ENCODE measurements at regions not wholly inside any gene's neighbourhood (a gene's known extent, or its start where the extent isn't known, plus 50 kb on each side); places are given as distances from the start of the nearest gene placed in this dataset.

- Histone ChIP-seq H3K27ac (ENCODE audit: insufficient read depth, low read length) (no peak overlapping the region), H4K20me1 (ENCODE audit: control insufficient read depth, extremely low read depth, insufficient read depth, low read length) (no peaks in the 10 kb centered on the region), H3K4me3 (replicated peaks in 1 of 4; ENCODE audit: control extremely low read depth in 1 of 4, insufficient read depth in 1 of 4, low read depth in 3 of 4, low read length in 4 of 4) (no peak overlapping the region), H2AFZ (ENCODE audit: low read length) (no peak overlapping the region), H3K9ac (ENCODE audit: insufficient read depth, low read length) (no peak overlapping the region), H3K27me3 (ENCODE audit: control insufficient read depth, insufficient read depth, low read length) (no peaks in the 10 kb centered on the region), H3K4me1 (ENCODE audit: control insufficient read depth, extremely low read depth, insufficient read depth, low read length) (no peaks in the 10 kb centered on the region), H3K9me3 (ENCODE audit: control insufficient read depth, insufficient read depth, low read depth, low read length) (no peaks in the 10 kb centered on the region), H3K36me3 (ENCODE audit: control insufficient read depth, insufficient read depth, low read length) (no peaks in the 10 kb centered on the region), H3K79me2 (ENCODE audit: control insufficient read depth, insufficient read depth, low read length) (no peaks in the 10 kb centered on the region), H3K4me2 (ENCODE audit: extremely low read depth, insufficient read depth, low read length) (no peak overlapping the region)
- no peak for TF ChIP-seq EZH2 (IDR thresholded peaks at IDR 0.05; ENCODE audit: low read length, missing control alignments)
- no peak for TF ChIP-seq CTCF (conservative IDR thresholded peaks at IDR 0.05 in 1 of 2, IDR thresholded peaks at IDR 0.05 in 1 of 2; ENCODE audit: low read depth in 1 of 2, low read length in 2 of 2)
- no peak for DNase-seq (ENCODE audit: low read depth in 2 of 2)
Observed at GRCh38 chr18:78457011-78457410, 522.6 kb upstream of the SALL3 start.

GRCh38 chr18:78457731-78458130 is 521.9 kb upstream of the SALL3 start:
- no peak overlapping the region for H3K27ac ChIP-seq (ENCODE audit: insufficient read depth, low read length)
- TF ChIP-seq EZH2 (IDR thresholded peaks at IDR 0.05; ENCODE audit: low read length, missing control alignments), result no peak
- TF ChIP-seq CTCF (conservative IDR thresholded peaks at IDR 0.05 in 1 of 2, IDR thresholded peaks at IDR 0.05 in 1 of 2; ENCODE audit: low read depth in 1 of 2, low read length in 2 of 2), result no peak
- H3K27me3 ChIP-seq (ENCODE audit: control insufficient read depth, insufficient read depth, low read length), result no peaks in the 10 kb centered on the region
- DNase-seq (ENCODE audit: low read depth in 2 of 2), result no peak
- no peak overlapping the region for H3K4me3 ChIP-seq (replicated peaks in 1 of 4; ENCODE audit: control extremely low read depth in 1 of 4, insufficient read depth in 1 of 4, low read depth in 3 of 4, low read length in 4 of 4)
- H3K4me2 ChIP-seq (ENCODE audit: extremely low read depth, insufficient read depth, low read length), result no peak overlapping the region
- H3K9me3 ChIP-seq (ENCODE audit: control insufficient read depth, insufficient read depth, low read depth, low read length), result no peaks in the 10 kb centered on the region
- H3K4me1 ChIP-seq (ENCODE audit: control insufficient read depth, extremely low read depth, insufficient read depth, low read length), result no peaks in the 10 kb centered on the region
- no peaks in the 10 kb centered on the region for H4K20me1 ChIP-seq (ENCODE audit: control insufficient read depth, extremely low read depth, insufficient read depth, low read length)
- H2AFZ ChIP-seq (ENCODE audit: low read length), result no peak overlapping the region
- no peaks in the 10 kb centered on the region for H3K79me2 ChIP-seq (ENCODE audit: control insufficient read depth, insufficient read depth, low read length)
- no peaks in the 10 kb centered on the region for H3K36me3 ChIP-seq (ENCODE audit: control insufficient read depth, insufficient read depth, low read length)
- H3K9ac ChIP-seq (ENCODE audit: insufficient read depth, low read length), result no peak overlapping the region

GRCh38 chr18:78458356-78458755 is 521.3 kb upstream of the SALL3 start:
- DNase-seq (ENCODE audit: low read depth in 2 of 2), result no peak
- H3K9me3 ChIP-seq (ENCODE audit: control insufficient read depth, insufficient read depth, low read depth, low read length), result no peaks in the 10 kb centered on the region
- no peak overlapping the region for H3K9ac ChIP-seq (ENCODE audit: insufficient read depth, low read length)
- no peaks in the 10 kb centered on the region for H4K20me1 ChIP-seq (ENCODE audit: control insufficient read depth, extremely low read depth, insufficient read depth, low read length)
- H3K4me3 ChIP-seq (replicated peaks in 1 of 4; ENCODE audit: control extremely low read depth in 1 of 4, insufficient read depth in 1 of 4, low read depth in 3 of 4, low read length in 4 of 4), result no peak overlapping the region
- no peaks in the 10 kb centered on the region for H3K27me3 ChIP-seq (ENCODE audit: control insufficient read depth, insufficient read depth, low read length)
- H3K79me2 ChIP-seq (ENCODE audit: control insufficient read depth, insufficient read depth, low read length), result no peaks in the 10 kb centered on the region
- H2AFZ ChIP-seq (ENCODE audit: low read length), result no peak overlapping the region
- no peaks in the 10 kb centered on the region for H3K36me3 ChIP-seq (ENCODE audit: control insufficient read depth, insufficient read depth, low read length)
- TF ChIP-seq CTCF (conservative IDR thresholded peaks at IDR 0.05 in 1 of 2, IDR thresholded peaks at IDR 0.05 in 1 of 2; ENCODE audit: low read depth in 1 of 2, low read length in 2 of 2) (no peak), EZH2 (IDR thresholded peaks at IDR 0.05; ENCODE audit: low read length, missing control alignments) (no peak)
- no peak overlapping the region for H3K27ac ChIP-seq (ENCODE audit: insufficient read depth, low read length)
- H3K4me2 ChIP-seq (ENCODE audit: extremely low read depth, insufficient read depth, low read length), result no peak overlapping the region
- no peaks in the 10 kb centered on the region for H3K4me1 ChIP-seq (ENCODE audit: control insufficient read depth, extremely low read depth, insufficient read depth, low read length)

Measured in fibroblast of lung (primary cell).